ENCODE measurements at regions not wholly inside any gene's neighbourhood (a gene's known extent, or its start where the extent isn't known, plus 50 kb on each side); places are given as distances from the start of the nearest gene placed in this dataset.
"Not testable (repeated sequence)": the region's sequence is repeated elsewhere in the genome, so short reads cannot be mapped to it uniquely, and the experiment has no call there.

DNA sequence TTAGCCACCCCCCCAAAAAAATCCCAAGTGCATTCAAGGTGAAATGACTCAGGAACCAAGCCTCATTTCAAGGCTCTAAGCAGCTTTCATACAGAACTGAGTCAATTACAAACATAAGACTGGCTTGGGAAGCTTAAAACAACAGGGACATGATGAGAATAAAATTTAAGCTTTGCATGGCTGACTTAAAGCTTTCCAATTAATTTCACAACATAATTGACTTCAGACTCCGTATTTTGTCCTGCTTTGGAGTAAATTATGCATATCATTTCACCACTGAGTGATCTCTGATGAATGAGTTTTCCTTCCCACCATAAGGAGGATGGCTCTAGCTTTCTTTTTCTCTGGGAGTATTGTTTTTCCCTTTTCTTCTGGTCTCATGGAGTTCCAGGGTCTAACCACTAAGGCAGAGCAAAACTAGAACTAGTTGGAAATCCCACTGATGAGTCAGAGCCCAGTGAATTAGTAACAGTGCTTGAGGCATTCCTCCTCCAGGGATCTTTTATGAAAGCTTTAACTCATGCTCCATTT is 72.8 kb downstream of the XCL2 start:
- Mint-ChIP-seq H3K36me3 (ENCODE audit: low read depth) (peaks cover 6% of the 10 kb centered on the region), H3K27ac (no peak overlapping the region), H3K4me1 (peaks cover 27% of the 10 kb centered on the region), H3K27me3 (no peaks in the 10 kb centered on the region), H3K4me3 (peak overlapping the region; percentile 9)
- H3K9me3 ChIP-seq (ENCODE audit: control insufficient read depth, low read length, poor library complexity, severe bottlenecking) = no peaks in the 10 kb centered on the region
- DNase-seq = no peak
- ATAC-seq = no peak

DNA sequence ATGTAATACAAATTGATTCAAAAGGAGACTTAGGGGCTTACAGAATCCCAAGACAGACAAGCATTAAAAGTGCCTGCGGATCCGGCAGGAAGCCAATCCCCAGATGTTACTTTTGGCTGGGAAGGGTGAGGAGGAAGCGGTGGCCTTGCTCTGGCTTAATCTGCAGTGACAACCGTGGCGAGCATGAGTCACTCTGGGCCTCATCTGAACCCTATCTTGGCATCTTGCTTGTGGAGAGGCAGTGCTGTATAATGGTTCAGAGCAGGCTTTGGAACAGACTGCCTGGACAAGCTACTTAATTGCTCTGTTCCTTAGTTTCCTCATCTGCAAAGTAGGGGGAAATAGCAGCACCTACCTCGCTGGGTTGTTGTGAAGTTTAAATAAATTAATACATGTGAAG is 74.1 kb downstream of the XCL2 start:
- Mint-ChIP-seq H3K4me1 (peaks cover 31% of the 10 kb centered on the region), H3K27ac (peak overlapping the region; percentile 57), H3K27me3 (no peaks in the 10 kb centered on the region), H3K4me3 (no peak overlapping the region), H3K36me3 (ENCODE audit: low read depth) (peaks cover 3% of the 10 kb centered on the region)
- peak; percentile 59 for ATAC-seq
- H3K9me3 ChIP-seq (ENCODE audit: control insufficient read depth, low read length, poor library complexity, severe bottlenecking) = no peaks in the 10 kb centered on the region
- DNase-seq = no peak

DNA sequence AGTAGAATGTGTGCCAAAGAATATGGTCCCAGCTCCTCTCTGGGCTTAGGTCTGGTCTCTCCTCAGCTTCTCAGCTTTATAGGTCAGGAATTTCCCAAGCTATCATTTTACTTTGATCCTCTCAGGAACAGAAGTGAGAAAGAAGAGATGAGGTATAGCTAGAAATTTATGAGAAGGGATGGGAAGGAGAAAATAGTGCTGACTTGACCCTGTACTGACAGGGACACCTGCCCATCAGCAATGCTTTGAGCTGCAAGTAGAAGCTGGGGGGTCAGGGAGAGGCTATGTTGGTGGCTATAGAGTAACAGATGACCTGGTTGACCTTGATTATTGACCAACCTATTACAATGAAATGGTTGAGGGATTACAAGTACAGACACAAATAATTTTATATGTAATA is 75.0 kb downstream of the XCL2 start:
- Mint-ChIP-seq H3K4me3 (no peak overlapping the region), H3K27me3 (no peaks in the 10 kb centered on the region), H3K27ac (peak overlapping the region; percentile 79), H3K4me1 (peaks cover 31% of the 10 kb centered on the region), H3K36me3 (ENCODE audit: low read depth) (peaks cover 3% of the 10 kb centered on the region)
- no peak for ATAC-seq
- DNase-seq = no peak
- no peaks in the 10 kb centered on the region for H3K9me3 ChIP-seq (ENCODE audit: control insufficient read depth, low read length, poor library complexity, severe bottlenecking)

DNA sequence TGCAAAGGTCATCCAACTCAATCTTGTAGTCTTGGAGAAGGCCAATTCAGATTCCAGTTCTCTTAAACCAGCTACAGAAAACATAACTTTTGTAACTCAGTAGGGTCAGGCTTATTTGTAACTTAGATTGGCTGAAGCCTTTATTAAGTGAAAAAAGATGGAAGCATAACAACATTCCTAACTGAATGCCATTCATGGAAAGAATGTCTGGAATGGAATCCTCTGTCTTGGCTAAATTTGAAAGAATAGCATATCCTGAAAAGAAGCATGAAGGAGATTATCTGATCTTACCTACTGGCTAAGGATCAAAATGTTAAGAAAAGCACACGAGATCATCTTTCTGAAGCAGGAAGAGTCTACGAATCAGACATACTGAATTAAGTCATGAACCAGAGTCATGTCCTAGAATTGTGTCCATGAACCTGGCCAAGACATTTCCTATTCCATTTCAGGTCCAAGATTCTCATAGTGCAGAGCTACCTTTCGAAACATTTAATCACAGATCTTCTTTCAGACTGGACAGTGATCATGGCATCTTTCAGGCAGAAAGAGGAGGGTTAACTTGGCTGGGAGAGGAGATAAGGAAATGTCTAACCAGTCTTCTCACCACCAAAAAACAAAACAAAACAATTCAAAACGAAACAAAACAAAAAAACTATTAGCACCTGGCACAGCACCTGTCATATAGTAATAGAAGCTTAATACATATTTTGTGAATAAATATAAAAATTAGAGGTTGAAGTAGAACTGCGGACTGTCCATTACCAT is 75.6 kb downstream of the XCL2 start:
- Mint-ChIP-seq H3K4me1 (peaks cover 31% of the 10 kb centered on the region), H3K36me3 (ENCODE audit: low read depth) (no peaks in the 10 kb centered on the region), H3K4me3 (peak overlapping the region; percentile 13), H3K27me3 (no peaks in the 10 kb centered on the region), H3K27ac (peak overlapping the region; percentile 79)
- no peak for ATAC-seq
- DNase-seq = no peak
- H3K9me3 ChIP-seq (ENCODE audit: control insufficient read depth, low read length, poor library complexity, severe bottlenecking) = no peaks in the 10 kb centered on the region

DNA sequence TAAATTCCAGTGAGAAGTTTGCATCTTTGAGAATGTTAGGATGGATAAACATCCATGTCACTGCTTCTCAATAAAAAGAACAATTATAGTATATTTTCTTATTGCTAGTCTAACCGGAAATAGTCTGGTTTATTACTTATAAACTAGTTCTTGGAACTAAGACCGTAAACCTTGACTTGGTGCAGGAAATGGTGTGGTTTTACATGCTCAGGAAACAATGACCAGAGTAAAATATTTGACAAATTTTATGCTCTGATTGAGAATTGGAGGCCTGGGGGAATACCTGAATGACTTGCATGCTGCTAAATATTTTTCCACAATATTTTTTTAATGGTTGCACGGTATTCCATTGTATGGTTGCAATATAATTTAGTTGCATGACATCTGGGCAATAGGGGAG is 76.3 kb downstream of the XCL2 start:
- Mint-ChIP-seq H3K4me1 (peaks cover 31% of the 10 kb centered on the region), H3K36me3 (ENCODE audit: low read depth) (no peaks in the 10 kb centered on the region), H3K27ac (peak overlapping the region; percentile 79), H3K27me3 (no peaks in the 10 kb centered on the region), H3K4me3 (peak overlapping the region; percentile 28)
- ATAC-seq (no peak), DNase-seq (no peak)
- no peaks in the 10 kb centered on the region for H3K9me3 ChIP-seq (ENCODE audit: control insufficient read depth, low read length, poor library complexity, severe bottlenecking)

DNA sequence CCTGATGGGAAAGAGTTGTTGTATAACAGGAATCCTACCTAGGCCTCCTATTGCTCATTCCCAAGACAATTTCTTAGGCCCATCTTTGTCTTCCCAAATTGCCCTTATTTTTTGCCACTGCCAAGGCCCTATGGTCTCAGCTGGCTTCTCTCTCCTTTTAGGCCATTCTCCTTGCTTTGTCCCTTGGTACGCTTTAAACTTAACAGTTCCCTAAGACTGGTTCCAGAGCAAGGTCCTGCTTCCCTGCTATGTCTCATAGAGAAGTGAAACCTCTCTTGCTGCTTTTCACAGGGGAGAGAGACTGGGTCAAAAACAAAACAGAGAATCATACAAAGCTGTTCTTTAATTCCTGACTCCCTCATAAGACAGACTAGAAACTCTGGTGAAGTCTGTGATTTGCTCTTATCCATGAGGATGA is 77.1 kb downstream of the XCL2 start:
- H3K27ac Mint-ChIP-seq = peak overlapping the region; percentile 79
- peak overlapping the region; percentile 21 for H3K4me3 Mint-ChIP-seq
- no peaks in the 10 kb centered on the region for H3K36me3 Mint-ChIP-seq (ENCODE audit: low read depth)
- H3K9me3 ChIP-seq (ENCODE audit: control insufficient read depth, low read length, poor library complexity, severe bottlenecking) = no peaks in the 10 kb centered on the region
- no peak for DNase-seq
- H3K4me1 Mint-ChIP-seq = peaks cover 31% of the 10 kb centered on the region
- no peak for ATAC-seq
- no peaks in the 10 kb centered on the region for H3K27me3 Mint-ChIP-seq

DNA sequence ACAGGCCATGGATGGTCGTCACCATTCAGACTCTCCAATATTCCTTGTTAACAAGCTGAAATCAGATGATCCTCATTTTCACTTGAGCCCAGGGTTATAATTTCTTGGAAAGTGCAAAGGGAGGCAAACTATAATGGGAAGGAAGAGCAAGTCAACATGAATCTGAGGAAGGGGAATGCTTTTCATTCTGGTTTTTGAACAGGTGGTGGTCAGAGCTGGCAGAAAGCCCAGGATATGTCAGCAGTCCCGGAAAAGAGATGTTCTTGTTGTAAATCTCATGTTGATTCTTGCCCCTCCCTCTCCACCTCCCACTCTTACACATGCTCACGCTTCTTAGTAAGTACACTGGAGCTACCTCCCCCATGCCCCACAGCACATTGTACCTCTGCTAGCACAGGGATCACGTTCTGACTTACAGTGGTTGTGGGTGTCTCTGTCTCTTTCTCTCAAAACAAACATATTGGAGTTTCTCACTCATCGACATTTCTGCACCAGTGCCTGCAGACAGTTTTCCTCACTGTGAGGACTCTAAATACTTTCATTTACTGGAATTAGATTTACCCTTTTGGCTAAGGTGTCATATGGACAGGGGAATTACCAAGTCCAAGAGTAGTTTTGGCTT is 77.6 kb downstream of the XCL2 start:
- no peaks in the 10 kb centered on the region for H3K27me3 Mint-ChIP-seq
- no peak overlapping the region for H3K4me3 Mint-ChIP-seq
- peak overlapping the region; percentile 79 for H3K27ac Mint-ChIP-seq
- H3K36me3 Mint-ChIP-seq (ENCODE audit: low read depth) = no peaks in the 10 kb centered on the region
- H3K9me3 ChIP-seq (ENCODE audit: control insufficient read depth, low read length, poor library complexity, severe bottlenecking) = no peaks in the 10 kb centered on the region
- H3K4me1 Mint-ChIP-seq = peaks cover 31% of the 10 kb centered on the region
- ATAC-seq = peak; percentile 50
- no peak for DNase-seq

DNA sequence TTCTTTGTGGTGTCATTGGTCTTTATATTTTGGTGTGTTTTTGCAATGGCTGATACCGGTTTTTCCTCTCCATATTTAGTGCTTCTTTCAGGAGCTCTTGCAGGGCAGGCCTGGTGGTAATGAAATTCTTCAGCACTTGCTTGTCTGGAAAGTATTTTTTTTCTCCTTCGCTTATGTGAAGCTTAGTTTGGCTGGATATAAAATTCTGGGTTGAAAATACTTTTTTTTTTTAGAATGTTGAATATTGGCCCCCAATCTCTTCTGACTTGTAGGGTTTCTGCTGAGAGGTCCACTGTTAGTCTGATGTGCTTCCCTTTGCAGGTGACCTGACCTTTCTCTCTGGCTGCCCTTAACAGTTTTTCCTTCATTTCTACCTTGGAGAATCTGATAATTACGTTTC is 82.7 kb downstream of the XCL2 start:
- H3K27me3 Mint-ChIP-seq; DNase-seq; ATAC-seq; H3K4me3 Mint-ChIP-seq; H3K9me3 ChIP-seq (ENCODE audit: control insufficient read depth, low read length, poor library complexity, severe bottlenecking); H3K36me3 Mint-ChIP-seq (ENCODE audit: low read depth); H3K27ac Mint-ChIP-seq: not testable (repeated sequence)
- peaks cover 15% of the 10 kb centered on the region for H3K4me1 Mint-ChIP-seq

DNA sequence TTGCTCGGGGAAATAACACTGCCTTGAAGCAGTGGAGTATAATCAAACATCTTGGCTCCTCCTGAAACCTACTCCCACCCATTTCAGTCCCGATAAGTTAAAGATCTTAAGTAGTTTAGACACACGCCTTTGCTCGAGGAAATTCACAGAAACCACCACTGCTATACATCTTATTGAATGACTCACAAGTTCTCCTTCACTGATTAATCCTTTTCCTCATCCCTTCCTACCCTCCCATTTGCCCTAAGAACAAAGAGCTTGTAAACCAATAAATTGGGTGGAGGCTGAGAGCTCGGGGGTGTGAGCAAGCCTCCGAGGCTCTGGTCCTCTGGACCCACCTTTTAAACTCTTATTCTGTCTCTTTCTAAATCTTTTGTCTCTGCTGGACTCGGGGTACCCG is 86.5 kb downstream of the XCL2 start:
- not testable (repeated sequence) for H3K36me3 Mint-ChIP-seq (ENCODE audit: low read depth); H3K9me3 ChIP-seq (ENCODE audit: control insufficient read depth, low read length, poor library complexity, severe bottlenecking); DNase-seq; H3K27me3 Mint-ChIP-seq; H3K27ac Mint-ChIP-seq; H3K4me3 Mint-ChIP-seq; ATAC-seq
- H3K4me1 Mint-ChIP-seq = peaks cover 10% of the 10 kb centered on the region

DNA sequence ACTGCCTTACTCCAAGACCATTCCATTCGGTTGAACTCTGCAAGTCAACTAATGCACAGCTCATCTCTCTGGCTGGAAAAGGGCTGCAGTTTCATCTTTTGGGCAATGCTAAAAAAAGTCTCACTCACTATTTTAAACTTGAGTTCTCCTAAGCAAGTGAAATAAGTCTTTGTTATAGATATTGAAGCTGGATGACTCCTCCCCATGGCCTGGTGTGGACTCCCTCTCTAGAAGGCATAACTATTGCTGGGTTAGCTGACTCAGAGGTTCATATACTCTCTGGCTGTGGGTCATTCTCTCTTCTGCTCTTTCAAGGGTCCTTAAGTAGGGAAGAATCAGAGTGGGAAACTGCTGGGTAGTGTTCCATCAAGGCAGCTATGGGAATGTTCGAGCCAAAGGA is 88.0 kb downstream of the XCL2 start:
- Mint-ChIP-seq H3K27ac (no peak overlapping the region), H3K27me3 (no peaks in the 10 kb centered on the region), H3K36me3 (ENCODE audit: low read depth) (peaks cover 5% of the 10 kb centered on the region), H3K4me1 (peaks cover 10% of the 10 kb centered on the region), H3K4me3 (no peak overlapping the region)
- ATAC-seq (no peak), DNase-seq (no peak)
- H3K9me3 ChIP-seq (ENCODE audit: control insufficient read depth, low read length, poor library complexity, severe bottlenecking) = no peaks in the 10 kb centered on the region

DNA sequence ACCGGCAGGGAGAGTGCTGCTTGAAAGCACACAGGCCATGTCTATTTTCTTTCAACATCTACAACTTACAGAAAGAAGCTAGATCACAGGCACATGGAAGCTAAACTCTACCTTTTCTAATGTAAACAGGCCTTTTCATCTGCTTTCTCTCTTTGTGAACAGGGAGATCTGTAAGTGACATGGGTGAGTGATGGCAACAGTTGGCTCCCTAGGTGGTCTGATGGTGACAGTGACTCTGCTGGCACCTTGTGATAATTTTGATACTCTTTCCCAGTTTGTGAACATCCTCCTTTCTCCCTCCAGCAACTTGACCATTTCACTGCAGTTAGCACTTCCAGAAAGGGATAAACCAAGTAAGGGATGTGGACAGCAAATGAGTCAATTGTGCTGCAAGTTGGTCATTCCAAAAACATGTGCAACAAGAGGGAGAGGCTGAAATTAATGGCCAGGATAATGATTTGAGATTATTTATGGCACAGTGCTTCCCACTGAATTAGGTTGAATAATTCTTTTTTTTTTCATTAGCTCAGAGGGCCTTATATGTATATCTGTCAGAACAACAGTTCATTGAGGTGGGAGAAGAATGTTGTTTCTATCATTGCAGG is 89.5 kb downstream of the XCL2 start:
- no peaks in the 10 kb centered on the region for H3K27me3 Mint-ChIP-seq
- H3K4me3 Mint-ChIP-seq = no peak overlapping the region
- H3K4me1 Mint-ChIP-seq = peaks cover 10% of the 10 kb centered on the region
- no peaks in the 10 kb centered on the region for H3K9me3 ChIP-seq (ENCODE audit: control insufficient read depth, low read length, poor library complexity, severe bottlenecking)
- DNase-seq = no peak
- peaks cover 2% of the 10 kb centered on the region for H3K36me3 Mint-ChIP-seq (ENCODE audit: low read depth)
- H3K27ac Mint-ChIP-seq = no peak overlapping the region
- ATAC-seq = no peak

DNA sequence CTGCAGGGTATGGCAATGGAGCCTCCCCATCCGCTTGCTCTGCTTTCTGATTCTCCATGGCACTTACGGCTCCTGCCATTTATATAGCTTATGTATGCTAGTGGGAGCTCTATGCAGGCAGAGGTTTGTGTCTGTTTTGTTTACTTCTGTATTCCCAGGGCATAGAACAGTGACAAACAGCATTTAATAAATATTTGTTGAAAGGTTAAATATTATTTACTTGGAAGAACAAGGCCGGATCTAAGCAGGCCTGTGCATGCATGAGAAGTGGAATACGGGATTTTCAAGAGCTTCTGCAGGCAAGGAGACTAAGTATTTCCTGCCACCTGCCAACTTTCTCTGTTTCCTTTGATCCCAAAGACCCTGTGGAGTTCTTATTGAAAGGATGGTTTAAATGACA is 90.7 kb downstream of the XCL2 start:
- peaks cover 4% of the 10 kb centered on the region for H3K36me3 Mint-ChIP-seq (ENCODE audit: low read depth)
- no peak for DNase-seq
- no peaks in the 10 kb centered on the region for H3K27me3 Mint-ChIP-seq
- H3K4me3 Mint-ChIP-seq = no peak overlapping the region
- no peaks in the 10 kb centered on the region for H3K9me3 ChIP-seq (ENCODE audit: control insufficient read depth, low read length, poor library complexity, severe bottlenecking)
- H3K27ac Mint-ChIP-seq = no peak overlapping the region
- ATAC-seq = no peak
- peaks cover 14% of the 10 kb centered on the region for H3K4me1 Mint-ChIP-seq

DNA sequence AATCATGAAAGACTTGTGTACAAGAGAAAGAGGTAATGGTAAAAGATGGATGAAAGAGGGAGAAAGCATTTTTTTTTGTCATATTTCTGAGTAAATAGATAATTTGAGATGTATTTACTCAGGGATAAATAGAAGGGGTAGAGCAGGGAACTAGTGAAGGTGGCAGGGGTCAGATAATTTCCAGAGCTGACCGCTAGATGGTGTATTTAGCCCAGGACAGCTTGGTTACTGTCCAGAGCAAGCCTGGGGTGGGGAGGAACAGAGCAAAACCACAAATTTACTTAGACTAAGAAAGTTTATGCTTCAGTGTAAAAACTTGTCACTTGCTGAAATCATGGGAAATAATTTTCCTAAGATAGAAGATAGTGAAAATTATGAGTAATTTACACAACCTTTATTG is 91.5 kb downstream of the XCL2 start:
- H3K27ac Mint-ChIP-seq = no peak overlapping the region
- no peak for ATAC-seq
- no peaks in the 10 kb centered on the region for H3K27me3 Mint-ChIP-seq
- H3K4me1 Mint-ChIP-seq = peaks cover 8% of the 10 kb centered on the region
- DNase-seq = no peak
- H3K9me3 ChIP-seq (ENCODE audit: control insufficient read depth, low read length, poor library complexity, severe bottlenecking) = no peaks in the 10 kb centered on the region
- H3K4me3 Mint-ChIP-seq = no peak overlapping the region
- peaks cover 4% of the 10 kb centered on the region for H3K36me3 Mint-ChIP-seq (ENCODE audit: low read depth)

All from T-helper 17 cell (primary cell).